ENCODE measurements at regions not wholly inside any gene's neighbourhood (a gene's known extent, or its start where the extent isn't known, plus 50 kb on each side); places are given as distances from the start of the nearest gene placed in this dataset.

GRCh38 chr2:7646661-7647060 is 729.4 kb downstream of the RNF144A start (continued):
- TF ChIP-seq ZFP30 (CRISPR knock-in tag; IDR thresholded peaks at IDR 0.05; ENCODE audit: borderline replicate concordance) (no peak), RBM22 (IDR thresholded peaks at IDR 0.05; ENCODE audit: low read depth, low read length, poor library complexity, severe bottlenecking) (no peak), UBTF (IDR thresholded peaks at IDR 0.05; ENCODE audit: borderline replicate concordance in 1 of 2, low read depth in 2 of 2, low read length in 2 of 2) (no peak), TAF9B (IDR thresholded peaks at IDR 0.05; ENCODE audit: partially characterized antibody) (no peak), SP1 (CRISPR knock-in tag; IDR thresholded peaks at IDR 0.05) (no peak)
- TF ChIP-seq, protein P1, sequence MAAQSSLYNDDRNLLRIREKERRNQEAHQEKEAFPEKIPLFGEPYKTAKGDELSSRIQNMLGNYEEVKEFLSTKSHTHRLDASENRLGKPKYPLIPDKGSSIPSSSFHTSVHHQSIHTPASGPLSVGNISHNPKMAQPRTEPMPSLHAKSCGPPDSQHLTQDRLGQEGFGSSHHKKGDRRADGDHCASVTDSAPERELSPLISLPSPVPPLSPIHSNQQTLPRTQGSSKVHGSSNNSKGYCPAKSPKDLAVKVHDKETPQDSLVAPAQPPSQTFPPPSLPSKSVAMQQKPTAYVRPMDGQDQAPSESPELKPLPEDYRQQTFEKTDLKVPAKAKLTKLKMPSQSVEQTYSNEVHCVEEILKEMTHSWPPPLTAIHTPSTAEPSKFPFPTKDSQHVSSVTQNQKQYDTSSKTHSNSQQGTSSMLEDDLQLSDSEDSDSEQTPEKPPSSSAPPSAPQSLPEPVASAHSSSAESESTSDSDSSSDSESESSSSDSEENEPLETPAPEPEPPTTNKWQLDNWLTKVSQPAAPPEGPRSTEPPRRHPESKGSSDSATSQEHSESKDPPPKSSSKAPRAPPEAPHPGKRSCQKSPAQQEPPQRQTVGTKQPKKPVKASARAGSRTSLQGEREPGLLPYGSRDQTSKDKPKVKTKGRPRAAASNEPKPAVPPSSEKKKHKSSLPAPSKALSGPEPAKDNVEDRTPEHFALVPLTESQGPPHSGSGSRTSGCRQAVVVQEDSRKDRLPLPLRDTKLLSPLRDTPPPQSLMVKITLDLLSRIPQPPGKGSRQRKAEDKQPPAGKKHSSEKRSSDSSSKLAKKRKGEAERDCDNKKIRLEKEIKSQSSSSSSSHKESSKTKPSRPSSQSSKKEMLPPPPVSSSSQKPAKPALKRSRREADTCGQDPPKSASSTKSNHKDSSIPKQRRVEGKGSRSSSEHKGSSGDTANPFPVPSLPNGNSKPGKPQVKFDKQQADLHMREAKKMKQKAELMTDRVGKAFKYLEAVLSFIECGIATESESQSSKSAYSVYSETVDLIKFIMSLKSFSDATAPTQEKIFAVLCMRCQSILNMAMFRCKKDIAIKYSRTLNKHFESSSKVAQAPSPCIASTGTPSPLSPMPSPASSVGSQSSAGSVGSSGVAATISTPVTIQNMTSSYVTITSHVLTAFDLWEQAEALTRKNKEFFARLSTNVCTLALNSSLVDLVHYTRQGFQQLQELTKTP (IDR thresholded peaks at IDR 0.05; ENCODE audit: low read depth in 1 of 2, partially characterized antibody in 2 of 2) = no peak
- TF ChIP-seq, protein P2, sequence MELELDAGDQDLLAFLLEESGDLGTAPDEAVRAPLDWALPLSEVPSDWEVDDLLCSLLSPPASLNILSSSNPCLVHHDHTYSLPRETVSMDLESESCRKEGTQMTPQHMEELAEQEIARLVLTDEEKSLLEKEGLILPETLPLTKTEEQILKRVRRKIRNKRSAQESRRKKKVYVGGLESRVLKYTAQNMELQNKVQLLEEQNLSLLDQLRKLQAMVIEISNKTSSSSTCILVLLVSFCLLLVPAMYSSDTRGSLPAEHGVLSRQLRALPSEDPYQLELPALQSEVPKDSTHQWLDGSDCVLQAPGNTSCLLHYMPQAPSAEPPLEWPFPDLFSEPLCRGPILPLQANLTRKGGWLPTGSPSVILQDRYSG (tag; conservative IDR thresholded peaks at IDR 0.05; ENCODE audit: low read depth) = no peak

Measured in K562 (cell line).